ENCODE measurements at regions not wholly inside any gene's neighbourhood (a gene's known extent, or its start where the extent isn't known, plus 50 kb on each side); places are given as distances from the start of the nearest gene placed in this dataset.

- Histone ChIP-seq H3K36me3 (no peaks in the 10 kb centered on the region), H3K27me3 (no peaks in the 10 kb centered on the region), H3K9me3 (ENCODE audit: low read depth) (no peaks in the 10 kb centered on the region), H3K4me3 (no peak overlapping the region), H3K27ac (no peak overlapping the region), H3K4me1 (ENCODE audit: low read depth) (no peaks in the 10 kb centered on the region)
- DNase-seq (ENCODE audit: low read depth in 1 of 2, low spot score in 1 of 2) = peak in 1 of 2 donors; percentile 90
- no peak for TF ChIP-seq CTCF (IDR thresholded peaks at IDR 0.05; ENCODE audit: low read depth, low read length)
These were observed 182.6 kb upstream of the IRS2 start for GRCh38 chr13:109968876-109969577.

- DNase-seq (ENCODE audit: low read depth in 1 of 2, low spot score in 1 of 2) = no peak
These were observed 177.7 kb upstream of the IRS2 start for GRCh38 chr13:109963960-109964563.

GRCh38 chr13:109963384-109963783 lies 177.0 kb upstream of the IRS2 start:
- no peak for DNase-seq (ENCODE audit: low read depth in 1 of 2, low spot score in 1 of 2)
- H3K4me1 ChIP-seq (ENCODE audit: low read depth) = no peaks in the 10 kb centered on the region

More at GRCh38 chr13:109963960-109964563, 177.7 kb upstream of the IRS2 start:
- no peaks in the 10 kb centered on the region for H3K4me1 ChIP-seq (ENCODE audit: low read depth)
- H3K4me3 ChIP-seq = no peak overlapping the region
- no peak for TF ChIP-seq CTCF (IDR thresholded peaks at IDR 0.05; ENCODE audit: low read depth, low read length)
- H3K36me3 ChIP-seq = no peaks in the 10 kb centered on the region
- no peaks in the 10 kb centered on the region for H3K9me3 ChIP-seq (ENCODE audit: low read depth)
- H3K27ac ChIP-seq = no peak overlapping the region
- no peaks in the 10 kb centered on the region for H3K27me3 ChIP-seq

GRCh38 chr13:109959903-109960302 lies 173.5 kb upstream of the IRS2 start:
- TF ChIP-seq CTCF (IDR thresholded peaks at IDR 0.05; ENCODE audit: low read depth, low read length) = no peak
- Histone ChIP-seq H3K4me1 (ENCODE audit: low read depth) (no peaks in the 10 kb centered on the region), H3K27ac (no peak overlapping the region), H3K9me3 (ENCODE audit: low read depth) (no peaks in the 10 kb centered on the region), H3K36me3 (no peaks in the 10 kb centered on the region), H3K27me3 (no peaks in the 10 kb centered on the region), H3K4me3 (no peak overlapping the region)
- no peak for DNase-seq (ENCODE audit: low read depth in 1 of 2, low spot score in 1 of 2)

More at GRCh38 chr13:109963384-109963783, 177.0 kb upstream of the IRS2 start:
- no peaks in the 10 kb centered on the region for H3K36me3 ChIP-seq
- no peak for TF ChIP-seq CTCF (IDR thresholded peaks at IDR 0.05; ENCODE audit: low read depth, low read length)
- H3K27me3 ChIP-seq = no peaks in the 10 kb centered on the region
- no peak overlapping the region for H3K27ac ChIP-seq
- H3K9me3 ChIP-seq (ENCODE audit: low read depth) = no peaks in the 10 kb centered on the region
- no peak overlapping the region for H3K4me3 ChIP-seq

GRCh38 chr13:109957875-109958274 lies 171.5 kb upstream of the IRS2 start:
- Histone ChIP-seq H3K4me1 (ENCODE audit: low read depth) (no peaks in the 10 kb centered on the region), H3K27me3 (no peaks in the 10 kb centered on the region), H3K4me3 (no peak overlapping the region), H3K36me3 (no peaks in the 10 kb centered on the region), H3K27ac (no peak overlapping the region), H3K9me3 (ENCODE audit: low read depth) (no peaks in the 10 kb centered on the region)
- no peak for DNase-seq (ENCODE audit: low read depth in 1 of 2, low spot score in 1 of 2)
- TF ChIP-seq CTCF (IDR thresholded peaks at IDR 0.05; ENCODE audit: low read depth, low read length) = no peak

Data from cardiac muscle cell (in vitro differentiated cells and primary cell).